ENCODE measurements at regions not wholly inside any gene's neighbourhood (a gene's known extent, or its start where the extent isn't known, plus 50 kb on each side); places are given as distances from the start of the nearest gene placed in this dataset.

DNA sequence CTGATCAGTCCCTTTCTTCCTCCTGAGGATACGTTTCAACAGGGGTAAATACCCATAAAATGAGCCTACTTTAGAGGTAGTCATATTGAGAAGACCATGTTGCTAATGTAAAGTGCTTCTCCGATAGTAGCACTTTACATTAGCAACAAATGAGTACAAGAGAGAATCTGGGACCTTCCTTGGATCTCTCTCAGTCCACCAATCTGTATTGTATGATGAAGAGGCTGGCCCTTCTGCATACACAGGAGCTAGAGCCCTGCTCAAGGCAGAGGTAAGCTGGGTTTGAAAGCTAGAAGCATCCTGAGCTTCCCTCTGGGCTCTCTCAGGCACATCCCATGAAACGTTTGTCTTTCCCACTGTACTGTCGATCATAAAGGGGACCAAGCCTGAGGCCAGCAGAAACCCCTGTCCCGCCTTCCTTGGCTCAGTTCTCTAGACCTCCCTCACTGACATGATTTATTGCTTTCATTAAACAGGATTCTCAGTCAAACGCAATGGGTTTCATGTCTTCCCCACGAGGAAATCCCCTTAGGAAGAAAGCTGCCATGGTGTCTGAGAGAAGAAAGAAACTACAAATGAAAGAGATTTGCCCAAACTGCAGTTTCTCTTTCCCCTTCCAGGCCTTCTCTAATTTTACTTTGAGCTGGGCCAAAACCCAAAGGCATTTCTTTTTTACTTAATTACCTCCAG, 62.8 kb upstream of the BCAR3 start:
- no peak for DNase-seq

DNA sequence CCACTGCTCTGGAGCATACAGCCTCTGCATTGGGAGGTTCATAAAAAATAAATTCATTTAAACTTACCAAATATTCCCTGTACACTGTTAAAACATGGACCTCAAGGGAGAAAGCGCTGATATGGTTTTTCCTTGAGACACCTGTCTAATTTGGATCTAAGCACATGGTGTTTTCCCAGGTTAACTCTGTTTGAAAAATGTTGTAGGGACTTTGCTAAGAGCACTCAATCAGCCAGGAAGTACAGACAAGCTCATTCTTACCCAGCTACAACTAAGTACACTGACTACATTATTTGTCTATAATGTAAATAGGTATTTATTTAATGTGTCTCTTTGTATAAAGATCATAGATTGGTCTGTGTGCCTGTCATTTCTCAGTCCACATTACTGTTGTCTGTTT, 61.8 kb upstream of the BCAR3 start:
- DNase-seq = no peak

DNA sequence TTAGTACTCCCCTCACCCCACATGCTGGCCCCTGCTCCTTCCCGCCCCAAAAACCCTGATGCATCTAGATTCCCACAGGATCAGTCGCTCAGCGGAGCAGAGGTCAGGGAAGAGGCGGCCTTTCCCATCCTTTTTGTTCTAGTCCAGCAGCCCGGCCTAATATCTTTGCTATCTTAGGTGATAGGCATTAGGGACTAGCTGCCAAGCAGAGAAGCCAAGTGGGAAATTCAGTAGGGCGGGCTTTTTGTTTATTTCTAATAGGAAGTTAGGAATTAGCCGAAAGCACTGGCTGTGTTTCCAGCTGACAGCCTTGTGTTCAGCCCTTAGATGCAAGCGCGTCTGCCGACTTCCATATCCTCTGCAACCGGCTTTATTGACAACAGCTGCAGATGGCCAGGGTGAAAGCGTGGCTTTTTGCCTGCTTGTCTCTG, 59.0 kb upstream of the BCAR3 start:
- no peak for DNase-seq

DNA sequence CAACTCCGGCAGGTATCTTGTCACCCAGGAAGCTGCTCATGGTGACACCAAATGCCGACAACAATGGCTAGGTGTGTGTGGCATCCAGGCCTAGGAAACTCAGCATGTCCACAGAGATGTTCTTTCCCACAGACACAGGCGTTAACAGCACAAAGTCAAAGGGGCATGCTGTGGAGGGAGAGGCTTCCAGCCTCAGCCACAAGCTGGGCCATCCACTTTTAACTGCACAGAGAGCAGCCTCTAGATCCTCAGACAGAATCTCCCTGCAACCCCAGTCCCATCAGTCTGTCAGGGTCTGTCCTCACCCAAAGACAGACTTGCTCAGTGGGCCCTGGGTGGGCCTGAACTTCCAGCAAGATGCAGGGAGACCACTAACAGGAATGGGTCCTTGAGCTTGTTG, 58.5 kb upstream of the BCAR3 start:
- no peak for DNase-seq

DNA sequence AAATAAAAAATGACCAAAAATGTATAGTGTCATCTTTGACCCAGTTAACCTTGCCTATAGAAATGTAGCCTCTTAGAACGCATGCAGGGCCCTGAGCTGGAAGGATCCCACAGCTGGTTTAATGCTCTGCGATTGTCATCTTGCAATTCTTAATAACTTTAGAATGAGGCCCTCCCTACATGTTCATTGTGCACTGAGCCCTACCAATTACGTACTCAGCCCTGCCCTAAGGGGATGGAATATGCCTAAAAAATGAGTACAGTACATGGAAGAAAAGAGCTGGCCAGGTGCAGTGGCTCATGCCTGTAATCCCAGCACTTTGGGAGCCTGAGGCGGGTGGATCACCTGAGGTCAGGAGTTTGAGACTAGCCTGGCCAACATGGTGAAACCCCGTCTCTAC, 57.8 kb upstream of the BCAR3 start:
- no peak for DNase-seq

DNA sequence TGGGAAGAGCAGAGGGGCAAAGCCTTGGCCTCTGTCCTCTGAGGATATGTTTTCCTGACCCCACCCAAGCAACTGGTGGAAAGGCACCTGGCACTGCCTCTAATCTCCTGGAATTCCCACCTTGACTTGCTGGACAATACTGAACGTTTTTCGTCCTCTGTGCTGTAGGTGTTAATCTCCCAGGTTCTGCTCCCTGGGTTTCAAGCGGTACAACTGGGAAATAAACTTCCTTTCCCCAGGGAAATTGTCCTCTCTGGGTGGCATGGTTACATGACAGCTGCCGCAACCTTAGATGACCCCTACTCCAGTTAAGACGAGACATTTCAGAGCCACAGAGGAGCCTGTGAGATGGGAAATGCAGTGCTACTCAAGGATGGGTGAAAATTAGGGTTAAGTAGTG, 57.3 kb upstream of the BCAR3 start:
- no peak for DNase-seq

DNA sequence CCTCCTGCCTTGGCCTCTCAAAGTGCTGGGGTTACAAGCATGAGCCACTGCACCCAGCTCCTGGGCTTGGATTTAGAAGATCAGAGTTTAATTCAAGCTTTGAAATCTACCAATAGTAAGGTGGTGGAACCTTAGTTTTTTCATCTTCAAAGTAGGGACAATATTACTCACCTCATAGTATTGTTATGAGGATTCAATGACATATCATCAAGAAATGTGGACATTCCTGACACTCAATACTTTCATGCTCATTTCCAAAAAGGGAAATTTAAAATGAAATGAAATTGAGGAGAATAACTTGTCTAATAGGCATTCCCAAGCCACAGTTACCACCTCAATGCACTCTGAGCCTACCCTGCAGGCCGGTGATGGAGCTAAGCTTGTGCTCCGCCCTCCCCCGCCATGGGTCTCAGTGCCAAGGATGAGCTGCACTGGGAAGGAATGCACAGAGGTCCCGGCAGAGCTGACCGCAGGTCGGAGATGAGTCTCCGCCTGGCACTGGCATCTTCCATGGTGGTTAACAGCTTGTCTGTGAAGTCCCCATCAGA, 56.5 kb upstream of the BCAR3 start:
- DNase-seq = no peak

DNA sequence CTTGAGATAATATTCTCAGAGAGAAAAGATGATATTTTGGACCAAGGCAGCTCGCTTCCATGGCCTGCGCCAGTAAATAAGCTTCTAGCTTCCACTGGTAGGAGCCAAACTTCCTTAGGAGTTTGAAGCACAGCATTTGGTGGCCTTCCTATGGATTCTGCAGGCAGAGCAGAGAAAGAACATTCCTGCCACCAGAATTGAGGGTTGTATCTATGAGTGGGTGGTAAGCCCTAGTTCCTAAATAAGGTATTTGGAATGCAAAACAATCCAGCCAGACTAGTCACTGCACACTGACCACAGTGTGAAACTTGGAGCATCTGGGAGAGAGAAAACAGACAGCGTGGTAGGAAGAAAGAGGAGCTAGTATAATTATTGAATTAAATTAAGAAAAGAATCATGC, 54.1 kb upstream of the BCAR3 start:
- DNase-seq = no peak

DNA sequence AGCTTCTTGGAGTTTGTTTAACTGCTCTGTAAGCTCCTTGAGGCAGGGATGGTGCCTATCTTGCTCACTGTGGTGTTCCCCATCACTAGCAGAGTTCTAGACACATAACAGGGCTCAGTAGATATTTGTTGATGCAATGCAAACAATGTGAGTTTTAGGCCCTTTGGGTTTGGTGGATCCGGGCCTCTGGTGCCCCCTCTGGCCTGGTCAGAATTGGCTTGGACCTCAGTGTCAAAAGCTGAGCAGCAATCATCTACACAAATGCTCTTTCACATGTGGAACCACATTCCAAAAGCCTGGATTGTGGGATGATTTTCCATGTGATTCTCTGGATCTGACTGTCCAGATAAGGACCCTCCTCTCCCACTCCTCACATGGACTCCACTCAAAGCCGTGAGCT, 53.4 kb upstream of the BCAR3 start:
- no peak for DNase-seq

DNA sequence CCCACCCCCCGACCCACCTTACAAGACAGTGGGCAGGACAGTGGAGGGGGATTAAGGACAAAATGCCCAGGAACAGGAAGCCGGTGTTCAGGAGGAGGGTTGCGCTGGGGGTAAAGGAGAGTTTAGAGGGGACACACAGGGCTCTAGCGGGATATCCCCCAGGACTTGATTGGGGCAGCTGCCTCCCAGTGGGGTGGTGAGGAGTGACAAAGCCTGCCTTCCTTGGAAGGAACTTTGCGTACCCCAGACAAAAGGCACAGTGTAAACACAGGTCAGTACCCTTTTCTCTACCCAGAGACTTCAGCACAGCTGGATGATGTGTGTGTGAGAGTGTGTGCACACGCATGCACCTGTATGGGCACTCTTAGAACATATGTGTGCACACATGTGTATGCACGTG, 51.7 kb upstream of the BCAR3 start:
- DNase-seq = no peak

DNA sequence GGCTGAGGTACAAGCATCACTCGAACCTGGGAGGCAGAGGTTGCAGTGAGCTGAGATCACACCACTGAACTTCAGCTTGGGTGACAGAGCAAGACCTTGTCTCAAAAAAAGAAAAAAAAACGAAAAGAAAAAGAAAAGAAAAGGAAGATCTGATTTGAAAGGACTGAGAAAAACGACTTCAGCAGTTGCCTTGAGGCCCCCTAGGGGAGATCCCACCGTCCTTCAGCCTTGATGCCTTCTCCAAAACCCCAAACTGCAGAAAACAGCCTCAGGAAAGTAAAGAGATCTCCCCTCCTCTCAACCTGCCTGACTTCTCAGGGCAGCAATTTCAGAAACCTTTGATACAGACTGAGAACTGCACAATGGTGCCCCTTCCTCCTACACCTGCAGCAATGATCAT, 50.9 kb upstream of the BCAR3 start:
- DNase-seq = no peak

Measured in activated CD4-positive, alpha-beta T cell treated with anti-CD3 and anti-CD28 coated beads, Interleukin-2, amount 50 U/mL, for 16 hours (primary cell).